HEK293 (cell line): ENCODE measurements at regions not wholly inside any gene's neighbourhood (a gene's known extent, or its start where the extent isn't known, plus 50 kb on each side); places are given as distances from the start of the nearest gene placed in this dataset.

Source experiments
- CTCF ChIA-PET: fragments of 350-600 bp; formaldehyde crosslinking; extraction: SDS; loops from one replicate; lab custom pipeline; 2021; ENCODE audit warnings: antibody characterized with exemption; lab: Yijun Ruan, JAX
- POLR2A ChIA-PET: fragments of 300-600 bp; formaldehyde crosslinking; extraction: SDS; loops from one replicate; lab custom pipeline; 2020; ENCODE audit warnings: antibody characterized with exemption, inconsistent platforms; lab: Yijun Ruan, JAX
- H3K27ac ChIP-seq: fragments of 200-500 bp; sonication (Bioruptor generic); 2 replicates; pipeline ENCODE4 v1.5.1; 2014; ENCODE audit warnings: low read depth, low read length, control low read depth, inconsistent platforms; ENCODE audit errors: extremely low read depth
- H3K36me3 ChIP-seq, 2 experiments: fragments of 200-500 bp in 1 of 2; sonication (Bioruptor generic) in 1 of 2; 1 replicate in 1 of 2; 2 replicates in 1 of 2; pipeline ENCODE4 v1.5.1; 2014 to 2017; ENCODE audit warnings: inconsistent platforms in 2 of 2, low read length in 2 of 2; ENCODE audit not compliant: control insufficient read depth in 2 of 2, insufficient read depth in 1 of 2
- H3K4me1 ChIP-seq: fragments of 200-500 bp; sonication (Bioruptor generic); 2 replicates; pipeline ENCODE4 v1.5.1; 2014; ENCODE audit warnings: mild to moderate bottlenecking, low read length, inconsistent platforms; ENCODE audit not compliant: control insufficient read depth, insufficient read depth
- H3K4me3 ChIP-seq: 2 replicates; pipeline ENCODE4 v1.5.1; 2011; ENCODE audit warnings: low read depth, mild to moderate bottlenecking, control low read depth, low read length, moderate library complexity
- H3K9me3 ChIP-seq: fragments of 200-500 bp; sonication (Bioruptor generic); 2 replicates; pipeline ENCODE4 v1.5.1; 2014; ENCODE audit warnings: low read depth, low read length, inconsistent platforms; ENCODE audit not compliant: control insufficient read depth, insufficient read depth
- BCL11A ChIP-seq: fragments of 450-650 bp; formaldehyde crosslinking; IDR thresholded peaks from 2 replicates; pipeline ENCODE4 v1.5.1; 2016; ENCODE audit warnings: low read depth, missing biosample characterization, missing genetic modification characterization
- GLI4 ChIP-seq: fragments of 450-650 bp; formaldehyde crosslinking; IDR thresholded peaks from 2 replicates; pipeline ENCODE4 v1.5.1; 2016; ENCODE audit warnings: missing biosample characterization, missing genetic modification characterization
- GLIS1 ChIP-seq: fragments of 450-650 bp; formaldehyde crosslinking; IDR thresholded peaks from 2 replicates; pipeline ENCODE4 v1.5.1; 2016; ENCODE audit warnings: missing biosample characterization, missing genetic modification characterization
- GLIS2 ChIP-seq: fragments of 450-650 bp; formaldehyde crosslinking; IDR thresholded peaks from 2 replicates; pipeline ENCODE4 v1.5.1; 2016; ENCODE audit warnings: missing biosample characterization, missing genetic modification characterization
- KLF1 ChIP-seq: fragments of 450-650 bp; formaldehyde crosslinking; IDR thresholded peaks from 2 replicates; pipeline ENCODE4 v1.5.1; 2016; ENCODE audit warnings: missing biosample characterization, missing genetic modification characterization
- KLF7 ChIP-seq: fragments of 450-650 bp; formaldehyde crosslinking; IDR thresholded peaks from 2 replicates; pipeline ENCODE4 v1.5.1; 2016; ENCODE audit warnings: missing biosample characterization, missing genetic modification characterization, borderline replicate concordance
- KLF8 ChIP-seq: fragments of 450-650 bp; formaldehyde crosslinking; IDR thresholded peaks from 2 replicates; pipeline ENCODE4 v1.5.1; 2016; ENCODE audit warnings: missing biosample characterization, missing genetic modification characterization
- MYNN ChIP-seq: fragments of 450-650 bp; formaldehyde crosslinking; IDR thresholded peaks from 2 replicates; pipeline ENCODE4 v1.5.1; 2016; ENCODE audit warnings: missing biosample characterization, missing genetic modification characterization, borderline replicate concordance
- OSR2 ChIP-seq: fragments of 450-650 bp; formaldehyde crosslinking; IDR thresholded peaks from 2 replicates; pipeline ENCODE4 v1.5.1; 2016; ENCODE audit warnings: missing biosample characterization, missing genetic modification characterization
- REPIN1 ChIP-seq: fragments of 450-650 bp; formaldehyde crosslinking; IDR thresholded peaks from 2 replicates; pipeline ENCODE4 v1.5.1; 2017; ENCODE audit warnings: missing biosample characterization, missing genetic modification characterization, low read depth
- SCRT1 ChIP-seq: fragments of 450-650 bp; formaldehyde crosslinking; IDR thresholded peaks from 2 replicates; pipeline ENCODE4 v1.5.1; 2016; ENCODE audit warnings: missing biosample characterization, missing genetic modification characterization, borderline replicate concordance
- TRIM28 ChIP-seq: IDR thresholded peaks from 2 replicates; pipeline ENCODE4 v1.6.1; 2011; ENCODE audit warnings: low read length, control low read depth, borderline replicate concordance
- ZNF155 ChIP-seq: fragments of 450-650 bp; formaldehyde crosslinking; IDR thresholded peaks from 2 replicates; pipeline ENCODE4 v1.5.1; 2016; ENCODE audit warnings: missing biosample characterization, missing genetic modification characterization
- ZNF239 ChIP-seq: fragments of 450-650 bp; formaldehyde crosslinking; IDR thresholded peaks from 2 replicates; pipeline ENCODE4 v1.5.1; 2016; ENCODE audit warnings: missing biosample characterization, missing genetic modification characterization
- ZNF24 ChIP-seq: fragments of 450-650 bp; formaldehyde crosslinking; IDR thresholded peaks from 2 replicates; pipeline ENCODE4 v1.5.1; 2016; ENCODE audit warnings: missing biosample characterization, missing genetic modification characterization
- ZNF394 ChIP-seq: fragments of 450-650 bp; formaldehyde crosslinking; IDR thresholded peaks from 2 replicates; pipeline ENCODE4 v1.5.1; 2016; ENCODE audit warnings: missing biosample characterization, missing genetic modification characterization, mild to moderate bottlenecking, moderate library complexity, borderline replicate concordance
- ZNF423 ChIP-seq: fragments of 450-650 bp; formaldehyde crosslinking; IDR thresholded peaks from 2 replicates; pipeline ENCODE4 v1.5.1; 2016; ENCODE audit warnings: missing biosample characterization, missing genetic modification characterization
- ZNF544 ChIP-seq: fragments of 450-650 bp; formaldehyde crosslinking; IDR thresholded peaks from 2 replicates; pipeline ENCODE4 v1.5.0; 2017; ENCODE audit warnings: missing biosample characterization, missing genetic modification characterization
- ZNF548 ChIP-seq: fragments of 450-650 bp; formaldehyde crosslinking; IDR thresholded peaks from 2 replicates; pipeline ENCODE4 v1.5.1; 2016; ENCODE audit warnings: missing biosample characterization, missing genetic modification characterization
- ZNF626 ChIP-seq: fragments of 450-650 bp; sonication (Bioruptor Pico); formaldehyde crosslinking; IDR thresholded peaks from 2 replicates; pipeline ENCODE4 v1.5.1; 2018; ENCODE audit warnings: missing biosample characterization, missing genetic modification characterization, inconsistent platforms
- ZNF701 ChIP-seq: fragments of 450-650 bp; formaldehyde crosslinking; IDR thresholded peaks from 2 replicates; pipeline ENCODE4 v1.5.1; 2016; ENCODE audit warnings: missing biosample characterization, missing genetic modification characterization
- TF ChIP-seq, protein P1 (sequence below): fragments of 450-650 bp; formaldehyde crosslinking; IDR thresholded peaks from 2 replicates; pipeline ENCODE4 v1.5.1; 2016; ENCODE audit warnings: missing biosample characterization, missing genetic modification characterization
- TF ChIP-seq, protein P2 (sequence below): fragments of 450-650 bp; formaldehyde crosslinking; IDR thresholded peaks from 2 replicates; pipeline ENCODE4 v1.5.1; 2017; ENCODE audit warnings: missing biosample characterization, missing genetic modification characterization
- TF ChIP-seq, protein P3 (sequence below): fragments of 450-650 bp; formaldehyde crosslinking; IDR thresholded peaks from 2 replicates; pipeline ENCODE4 v1.5.1; 2016; ENCODE audit warnings: missing biosample characterization, missing genetic modification characterization

DNA sequence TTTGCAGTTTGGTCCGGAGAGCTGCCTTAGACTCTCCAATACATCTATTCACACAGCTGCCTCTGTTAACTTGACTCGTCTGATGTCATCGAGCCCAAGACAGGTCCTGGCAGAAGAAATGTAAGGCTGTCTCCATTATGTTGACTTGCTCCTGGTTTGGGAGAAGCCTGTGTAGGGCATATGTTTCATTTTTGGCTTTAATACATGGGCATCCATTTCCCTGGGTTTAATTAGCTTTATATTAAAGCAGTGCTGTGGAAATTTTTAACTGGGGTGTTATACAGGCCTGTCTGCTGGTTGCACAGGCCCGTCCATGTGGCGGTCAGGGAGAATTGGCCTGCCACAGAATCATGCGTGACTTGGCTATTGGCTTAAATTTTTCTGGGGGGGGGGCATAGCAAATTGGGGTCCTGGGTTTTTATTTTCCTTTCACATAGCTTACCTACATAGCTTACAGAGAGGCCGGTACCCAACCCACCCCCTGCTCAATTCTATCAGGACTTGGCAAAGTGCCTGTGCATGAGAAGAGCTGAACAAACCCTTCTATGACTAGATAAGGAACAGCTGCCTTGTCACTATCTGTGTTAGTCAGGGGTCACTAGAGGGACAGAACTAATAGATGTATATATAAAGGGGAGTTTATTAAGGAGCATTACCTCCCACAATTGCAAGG, 123.5 kb upstream of the WDR1 start (continued):
- TF ChIP-seq, protein P1, sequence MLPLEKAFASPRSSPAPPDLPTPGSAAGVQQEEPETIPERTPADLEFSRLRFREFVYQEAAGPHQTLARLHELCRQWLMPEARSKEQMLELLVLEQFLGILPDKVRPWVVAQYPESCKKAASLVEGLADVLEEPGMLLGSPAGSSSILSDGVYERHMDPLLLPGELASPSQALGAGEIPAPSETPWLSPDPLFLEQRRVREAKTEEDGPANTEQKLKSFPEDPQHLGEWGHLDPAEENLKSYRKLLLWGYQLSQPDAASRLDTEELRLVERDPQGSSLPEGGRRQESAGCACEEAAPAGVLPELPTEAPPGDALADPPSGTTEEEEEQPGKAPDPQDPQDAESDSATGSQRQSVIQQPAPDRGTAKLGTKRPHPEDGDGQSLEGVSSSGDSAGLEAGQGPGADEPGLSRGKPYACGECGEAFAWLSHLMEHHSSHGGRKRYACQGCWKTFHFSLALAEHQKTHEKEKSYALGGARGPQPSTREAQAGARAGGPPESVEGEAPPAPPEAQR, result no peak
- TF ChIP-seq, protein P2, sequence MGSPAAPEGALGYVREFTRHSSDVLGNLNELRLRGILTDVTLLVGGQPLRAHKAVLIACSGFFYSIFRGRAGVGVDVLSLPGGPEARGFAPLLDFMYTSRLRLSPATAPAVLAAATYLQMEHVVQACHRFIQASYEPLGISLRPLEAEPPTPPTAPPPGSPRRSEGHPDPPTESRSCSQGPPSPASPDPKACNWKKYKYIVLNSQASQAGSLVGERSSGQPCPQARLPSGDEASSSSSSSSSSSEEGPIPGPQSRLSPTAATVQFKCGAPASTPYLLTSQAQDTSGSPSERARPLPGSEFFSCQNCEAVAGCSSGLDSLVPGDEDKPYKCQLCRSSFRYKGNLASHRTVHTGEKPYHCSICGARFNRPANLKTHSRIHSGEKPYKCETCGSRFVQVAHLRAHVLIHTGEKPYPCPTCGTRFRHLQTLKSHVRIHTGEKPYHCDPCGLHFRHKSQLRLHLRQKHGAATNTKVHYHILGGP (tag by site-specific recombination), result no peak
- no peak for TF ChIP-seq ZNF155 (tag by site-specific recombination)

DNA sequence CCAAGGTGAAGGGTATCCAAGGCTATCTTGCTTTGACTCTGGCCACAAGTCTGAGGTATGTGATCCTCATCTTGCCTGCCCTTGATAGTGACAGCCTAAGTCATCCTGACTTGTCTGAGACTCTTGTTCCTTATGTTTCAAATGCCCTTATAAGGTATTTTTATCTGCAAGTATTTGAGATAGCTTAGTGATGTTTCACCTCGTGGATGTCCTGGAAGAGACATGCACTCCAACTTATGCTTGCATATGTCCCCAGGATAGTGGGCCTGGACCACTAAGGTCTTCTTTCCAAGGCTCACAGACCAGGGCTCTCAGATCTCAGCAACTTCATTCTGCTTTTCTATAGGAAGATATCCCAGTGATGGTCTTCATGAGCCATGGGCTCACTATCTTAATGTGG, 120.5 kb upstream of the WDR1 start:
- H3K27ac ChIP-seq, result no peak overlapping the region
- no peaks in the 10 kb centered on the region for H3K36me3 ChIP-seq
- ChIA-PET CTCF (no interaction called here), POLR2A (no interaction called here)
- H3K4me3 ChIP-seq, result no peak overlapping the region
- H3K4me1 ChIP-seq, result no peaks in the 10 kb centered on the region
- TF ChIP-seq, protein P3, sequence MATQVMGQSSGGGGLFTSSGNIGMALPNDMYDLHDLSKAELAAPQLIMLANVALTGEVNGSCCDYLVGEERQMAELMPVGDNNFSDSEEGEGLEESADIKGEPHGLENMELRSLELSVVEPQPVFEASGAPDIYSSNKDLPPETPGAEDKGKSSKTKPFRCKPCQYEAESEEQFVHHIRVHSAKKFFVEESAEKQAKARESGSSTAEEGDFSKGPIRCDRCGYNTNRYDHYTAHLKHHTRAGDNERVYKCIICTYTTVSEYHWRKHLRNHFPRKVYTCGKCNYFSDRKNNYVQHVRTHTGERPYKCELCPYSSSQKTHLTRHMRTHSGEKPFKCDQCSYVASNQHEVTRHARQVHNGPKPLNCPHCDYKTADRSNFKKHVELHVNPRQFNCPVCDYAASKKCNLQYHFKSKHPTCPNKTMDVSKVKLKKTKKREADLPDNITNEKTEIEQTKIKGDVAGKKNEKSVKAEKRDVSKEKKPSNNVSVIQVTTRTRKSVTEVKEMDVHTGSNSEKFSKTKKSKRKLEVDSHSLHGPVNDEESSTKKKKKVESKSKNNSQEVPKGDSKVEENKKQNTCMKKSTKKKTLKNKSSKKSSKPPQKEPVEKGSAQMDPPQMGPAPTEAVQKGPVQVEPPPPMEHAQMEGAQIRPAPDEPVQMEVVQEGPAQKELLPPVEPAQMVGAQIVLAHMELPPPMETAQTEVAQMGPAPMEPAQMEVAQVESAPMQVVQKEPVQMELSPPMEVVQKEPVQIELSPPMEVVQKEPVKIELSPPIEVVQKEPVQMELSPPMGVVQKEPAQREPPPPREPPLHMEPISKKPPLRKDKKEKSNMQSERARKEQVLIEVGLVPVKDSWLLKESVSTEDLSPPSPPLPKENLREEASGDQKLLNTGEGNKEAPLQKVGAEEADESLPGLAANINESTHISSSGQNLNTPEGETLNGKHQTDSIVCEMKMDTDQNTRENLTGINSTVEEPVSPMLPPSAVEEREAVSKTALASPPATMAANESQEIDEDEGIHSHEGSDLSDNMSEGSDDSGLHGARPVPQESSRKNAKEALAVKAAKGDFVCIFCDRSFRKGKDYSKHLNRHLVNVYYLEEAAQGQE, result no peak
- no peak for TF ChIP-seq ZNF548 (tag by site-specific recombination)
- no peak for TF ChIP-seq ZNF626 (tag by site-specific recombination)
- H3K9me3 ChIP-seq, result no peaks in the 10 kb centered on the region

DNA sequence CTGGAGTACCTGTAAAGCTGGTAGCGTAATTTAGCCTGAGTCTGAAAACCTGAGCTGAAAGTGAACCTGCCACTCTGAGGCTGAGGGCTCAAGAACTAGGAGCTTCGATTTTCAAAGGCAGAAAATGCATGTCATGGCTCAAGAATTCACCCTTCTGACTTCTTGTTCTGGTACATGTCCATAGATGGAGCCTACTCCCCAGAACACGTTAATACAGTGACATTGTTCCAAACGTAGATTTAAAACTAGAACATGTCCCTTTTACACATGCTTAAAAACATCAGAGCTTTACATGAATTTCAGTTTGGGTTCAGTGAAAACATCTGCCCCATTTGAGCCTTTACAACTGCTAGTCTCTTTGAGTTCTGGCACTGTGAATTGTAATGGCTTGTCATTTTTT, 115.5 kb upstream of the WDR1 start:
- no peaks in the 10 kb centered on the region for H3K9me3 ChIP-seq
- no peak overlapping the region for H3K27ac ChIP-seq
- ChIA-PET POLR2A (no interaction called here), CTCF (no interaction called here)
- no peak overlapping the region for H3K4me3 ChIP-seq
- TF ChIP-seq BCL11A, result no peak
- TF ChIP-seq SCRT1, result no peak
- TF ChIP-seq ZNF701, result no peak
- no peak for TF ChIP-seq OSR2 (tag by site-specific recombination)
- TF ChIP-seq ZNF24, result no peak
- TF ChIP-seq GLIS2, result no peak
- no peak for TF ChIP-seq KLF7
- no peak for TF ChIP-seq ZNF423 (tag by site-specific recombination)
- TF ChIP-seq ZNF239 (tag by site-specific recombination), result no peak
- no peak for TF ChIP-seq ZNF548 (tag by site-specific recombination)
- TF ChIP-seq MYNN, result no peak
- no peak for TF ChIP-seq KLF8 (tag by site-specific recombination)
- no peak for TF ChIP-seq ZNF394 (tag by site-specific recombination)
- TF ChIP-seq ZNF544 (tag by site-specific recombination), result no peak
- no peak for TF ChIP-seq GLI4 (tag by site-specific recombination)
- TF ChIP-seq KLF1 (tag by site-specific recombination), result no peak
- no peak for TF ChIP-seq REPIN1
- no peak for TF ChIP-seq TRIM28
- TF ChIP-seq GLIS1 (tag by site-specific recombination), result no peak
- H3K36me3 ChIP-seq, result no peaks in the 10 kb centered on the region
- H3K4me1 ChIP-seq, result no peaks in the 10 kb centered on the region
